ENCODE measurements at regions not wholly inside any gene's neighbourhood (a gene's known extent, or its start where the extent isn't known, plus 50 kb on each side); places are given as distances from the start of the nearest gene placed in this dataset.

GRCh38 chr2:54053830-54054229 lies 61.6 kb upstream of the ACYP2 start:
- TF ChIP-seq EZH2phosphoT487 (IDR thresholded peaks at IDR 0.05; ENCODE audit: insufficient read depth, low read depth) (no peak), EZH2 (IDR thresholded peaks at IDR 0.05; ENCODE audit: insufficient read depth, poor library complexity, severe bottlenecking) (no peak)

Measured in GM23248 (cell line).